HG02885 (cell line): ENCODE measurements at regions not wholly inside any gene's neighbourhood (a gene's known extent, or its start where the extent isn't known, plus 50 kb on each side); places are given as distances from the start of the nearest gene placed in this dataset.

Experiments
- ATAC-seq: cut with Tn5 transposase; IDR thresholded peaks from one replicate; pipeline ENCODE4 v1.9.1; 2021; ENCODE audit warnings: mild to moderate bottlenecking; ENCODE audit not compliant: unreplicated experiment, poor library complexity

DNA sequence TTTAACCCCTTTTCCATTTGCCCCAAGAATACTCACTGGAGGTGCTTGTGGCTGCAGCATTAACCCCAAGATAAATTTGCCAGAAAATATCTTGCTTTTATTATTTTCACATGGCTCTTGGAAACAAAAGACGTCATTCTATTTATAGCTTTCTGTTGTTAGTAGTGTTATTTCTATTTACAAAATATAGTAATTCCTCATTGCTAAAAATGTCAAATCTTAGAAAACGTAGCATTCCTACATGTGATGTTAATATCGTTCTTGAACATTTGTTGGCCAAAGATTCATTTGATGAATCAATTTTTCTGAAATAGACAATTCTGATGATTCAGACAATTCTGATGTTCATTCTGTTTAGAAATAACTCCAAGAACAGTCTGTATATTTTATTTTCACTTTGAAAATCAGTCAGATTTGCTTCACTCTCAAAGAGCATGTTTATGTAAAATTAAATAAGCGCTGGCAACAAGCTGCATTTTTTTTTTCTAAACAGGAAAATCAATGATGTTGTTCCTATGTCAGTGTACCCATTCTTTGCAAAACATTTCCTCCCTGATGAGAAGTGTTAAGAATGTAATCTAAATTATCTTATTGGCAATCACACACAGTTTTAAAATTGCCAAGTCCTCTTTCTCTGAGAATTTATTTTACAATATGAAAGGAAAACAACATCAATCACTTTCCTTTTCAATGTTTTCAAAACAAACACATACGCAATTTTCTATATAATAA is 334.0 kb downstream of the KCTD12 start:
- ATAC-seq = no peak

DNA sequence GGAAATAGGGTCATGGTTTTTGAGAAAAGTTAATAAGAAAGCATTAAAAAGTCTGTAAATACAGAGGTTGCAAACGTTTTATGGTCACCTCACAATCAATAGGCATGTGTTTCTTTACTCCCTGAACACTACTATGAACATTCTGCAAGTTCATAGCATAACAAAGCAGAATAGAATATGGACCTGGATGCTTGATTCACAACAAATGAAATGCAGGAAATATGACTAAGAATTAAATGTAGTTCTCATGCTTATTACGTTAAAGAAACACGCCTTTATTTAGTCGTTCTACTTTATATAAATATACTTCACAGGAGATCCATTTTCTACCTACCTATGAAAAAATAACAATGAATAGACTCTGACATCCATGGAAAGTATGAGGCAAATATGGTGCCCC is 344.0 kb downstream of the KCTD12 start:
- ATAC-seq = no peak

DNA sequence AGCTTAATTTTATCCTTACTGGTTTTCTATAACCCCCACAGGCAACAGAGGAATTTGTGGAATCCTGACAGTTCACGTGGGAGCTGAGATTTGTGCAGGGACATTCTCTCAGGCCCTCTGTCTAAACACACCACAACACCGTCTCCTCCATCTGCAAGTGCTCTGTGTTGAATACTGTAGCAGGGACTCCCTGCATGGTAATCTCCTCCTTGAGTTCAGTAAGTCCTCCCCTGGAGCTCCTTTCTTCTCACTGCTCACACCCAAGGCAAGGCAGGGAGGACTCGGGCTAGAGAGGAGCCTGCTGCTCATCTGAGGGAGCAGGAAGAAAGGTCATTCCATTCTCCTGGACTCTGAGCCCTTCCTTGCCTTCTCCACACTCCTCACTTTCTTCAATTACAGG is 348.2 kb downstream of the KCTD12 start:
- no peak for ATAC-seq

DNA sequence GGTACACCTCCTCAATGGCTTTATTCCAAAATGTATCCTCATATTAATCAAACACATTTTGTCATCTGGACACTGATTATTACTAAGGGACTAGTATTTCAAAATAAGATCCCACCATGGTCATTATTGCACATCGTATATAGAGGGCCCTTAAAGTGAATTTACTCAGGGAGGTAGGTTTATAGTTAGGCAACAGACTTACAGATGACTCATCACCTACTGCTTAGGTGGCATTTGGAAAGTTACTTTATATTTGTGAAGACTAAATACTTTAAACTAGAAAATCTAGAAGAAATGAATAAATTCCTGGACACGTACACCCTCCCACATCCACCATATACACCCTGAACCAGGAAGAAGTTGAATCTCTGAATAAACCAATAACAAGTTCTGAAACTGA is 353.0 kb downstream of the KCTD12 start:
- no peak for ATAC-seq

DNA sequence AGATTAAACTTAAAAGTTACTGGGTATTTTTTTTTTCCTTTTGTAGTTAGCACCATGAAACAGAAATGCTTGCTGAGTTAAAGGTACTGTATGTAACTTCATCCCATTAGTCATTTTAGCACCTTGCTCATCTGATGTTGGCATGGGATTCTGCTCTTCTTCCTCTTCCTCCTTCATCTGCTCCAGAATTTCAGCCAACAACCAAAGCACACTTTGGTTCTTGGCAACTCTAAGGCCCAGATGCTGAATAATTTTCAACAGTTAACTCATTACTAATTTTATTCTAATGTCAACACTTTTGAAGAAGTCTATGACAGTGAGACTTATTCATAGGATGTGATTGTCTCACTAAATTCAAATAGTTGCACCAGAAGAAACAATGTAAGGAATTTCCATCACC is 359.2 kb downstream of the KCTD12 start:
- no peak for ATAC-seq

DNA sequence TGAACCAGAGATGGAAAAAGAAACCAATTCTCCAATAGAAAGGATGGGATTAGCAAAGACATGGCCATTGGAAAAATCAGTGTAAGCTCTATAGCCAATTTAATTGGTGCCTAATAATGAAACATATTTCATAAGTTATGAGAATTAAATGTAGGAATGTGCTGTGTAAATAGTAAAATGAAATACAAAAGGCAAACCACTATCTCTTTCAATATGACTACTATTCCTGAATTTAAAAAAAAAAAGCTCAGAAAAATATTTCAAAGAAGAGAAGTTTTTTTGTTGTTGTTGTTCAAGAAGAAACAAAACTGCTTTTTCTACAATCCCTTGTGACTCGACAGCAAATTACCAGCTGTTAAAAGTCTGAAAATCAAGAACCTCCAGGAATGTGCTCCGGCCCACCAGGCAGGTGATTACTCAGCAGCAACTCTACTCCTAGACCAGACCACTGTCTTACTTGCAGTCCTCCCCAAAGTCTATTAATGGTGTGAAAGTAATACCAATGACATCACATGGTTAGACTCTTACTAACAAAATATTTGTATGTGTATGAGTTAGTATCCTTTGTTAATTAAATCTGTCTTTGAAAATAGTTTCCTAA is 362.4 kb downstream of the KCTD12 start:
- ATAC-seq = peak; percentile 98

DNA sequence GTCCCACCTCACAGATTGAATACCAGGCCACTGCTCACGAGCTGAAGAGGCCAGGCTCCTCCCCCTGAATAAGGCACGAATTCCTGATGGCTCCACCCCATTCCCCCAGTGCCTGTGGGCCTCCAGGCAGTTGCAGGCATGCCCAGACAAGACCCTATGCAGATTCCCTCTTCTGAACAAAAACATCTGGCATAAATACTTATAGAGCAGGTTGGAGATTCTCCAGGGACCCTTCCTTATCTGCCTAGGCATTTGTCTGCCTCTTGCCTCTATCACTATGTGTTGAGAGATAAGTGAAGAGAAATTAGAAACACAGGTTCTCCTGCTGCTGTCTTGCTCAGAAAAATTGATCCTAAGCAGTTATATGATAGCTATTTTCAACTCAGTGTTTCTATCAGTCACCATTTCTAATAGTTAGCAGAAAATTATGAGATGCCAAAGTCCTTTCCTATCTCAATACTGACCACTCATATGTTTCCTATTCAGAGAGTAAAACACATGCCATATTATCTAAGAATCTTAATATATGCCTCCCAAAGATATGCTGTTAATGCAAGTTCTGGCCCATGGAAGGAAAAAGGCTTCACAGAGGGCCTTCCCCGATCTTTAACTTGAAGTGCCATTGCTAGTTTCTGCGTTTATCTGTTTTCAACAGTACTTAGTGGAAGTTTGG is 364.0 kb downstream of the KCTD12 start:
- no peak for ATAC-seq

DNA sequence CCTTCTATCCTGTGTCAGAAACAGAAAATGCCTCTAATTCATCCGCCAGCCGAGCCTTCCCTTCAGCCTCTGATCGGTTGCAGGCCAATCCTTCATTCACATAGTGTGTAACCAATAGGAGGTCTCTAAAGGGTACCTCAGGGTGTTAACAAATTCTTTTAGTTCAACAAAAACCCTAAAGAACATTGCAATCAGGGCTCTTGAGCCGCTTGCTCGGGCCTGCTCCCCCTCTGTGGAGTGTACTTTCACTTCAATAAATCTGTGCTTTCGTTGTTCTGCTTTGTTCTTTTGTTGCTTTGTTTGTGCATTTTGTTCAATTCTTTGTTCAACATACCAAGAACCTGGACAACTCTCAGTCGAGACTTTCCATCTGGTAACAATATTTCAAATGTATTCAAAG is 366.5 kb downstream of the KCTD12 start:
- no peak for ATAC-seq

DNA sequence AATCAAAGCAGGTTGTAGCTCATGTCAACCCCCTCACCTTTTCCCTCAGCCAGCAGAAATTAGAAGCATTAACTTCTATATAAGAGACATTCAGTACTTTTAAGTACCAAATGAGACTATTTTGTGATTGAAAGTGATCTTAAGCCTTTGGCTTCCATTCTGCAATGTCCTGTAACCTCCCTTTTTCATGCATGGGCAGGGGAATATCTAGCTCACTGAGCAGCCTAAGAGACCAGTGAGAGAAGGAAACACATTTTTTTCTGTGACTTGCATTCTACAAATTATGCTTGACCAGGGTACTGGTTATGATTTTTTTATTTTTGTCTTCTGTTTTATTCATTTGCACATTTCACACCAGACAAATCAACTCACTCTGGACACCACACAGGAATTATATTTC is 369.6 kb downstream of the KCTD12 start:
- ATAC-seq = no peak

DNA sequence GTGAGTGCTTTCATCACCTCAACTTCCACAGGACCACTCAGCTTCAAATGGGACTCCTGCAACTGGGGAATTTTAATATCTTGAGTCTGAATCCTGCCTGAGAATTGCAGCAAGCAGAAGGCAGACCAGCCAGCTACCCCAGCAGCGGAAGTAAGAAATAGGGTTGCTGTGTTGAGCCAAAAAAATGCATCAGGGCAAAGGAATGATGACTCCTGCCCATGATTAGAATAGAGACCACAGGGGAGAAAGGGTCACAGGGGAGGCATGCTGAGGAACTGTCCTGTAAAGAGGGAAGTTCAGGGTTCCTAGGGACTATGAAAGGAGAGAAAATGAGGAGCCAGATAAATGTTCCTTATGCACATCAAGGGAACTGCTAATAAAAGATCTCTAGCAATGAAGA is 370.2 kb downstream of the KCTD12 start:
- ATAC-seq = no peak

DNA sequence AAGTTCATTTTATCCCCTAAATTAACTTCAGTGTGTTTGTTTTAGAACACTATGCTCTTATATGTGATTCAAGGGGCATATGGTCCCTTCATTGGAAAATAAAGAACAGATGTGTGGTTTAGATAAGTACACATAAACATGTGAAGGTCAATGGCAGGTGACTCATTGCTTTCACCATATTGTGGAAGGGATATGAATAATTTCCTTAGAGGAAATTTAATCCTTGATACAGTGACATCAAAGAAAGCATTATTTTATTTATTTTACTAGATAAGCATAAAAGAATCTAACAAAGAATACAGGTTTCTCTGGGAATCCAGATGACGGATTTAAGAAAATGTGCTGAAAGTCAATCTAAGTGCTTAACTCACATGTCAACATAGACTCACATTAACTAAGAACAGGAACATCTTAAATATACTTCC is 373.5 kb downstream of the KCTD12 start:
- no peak for ATAC-seq

DNA sequence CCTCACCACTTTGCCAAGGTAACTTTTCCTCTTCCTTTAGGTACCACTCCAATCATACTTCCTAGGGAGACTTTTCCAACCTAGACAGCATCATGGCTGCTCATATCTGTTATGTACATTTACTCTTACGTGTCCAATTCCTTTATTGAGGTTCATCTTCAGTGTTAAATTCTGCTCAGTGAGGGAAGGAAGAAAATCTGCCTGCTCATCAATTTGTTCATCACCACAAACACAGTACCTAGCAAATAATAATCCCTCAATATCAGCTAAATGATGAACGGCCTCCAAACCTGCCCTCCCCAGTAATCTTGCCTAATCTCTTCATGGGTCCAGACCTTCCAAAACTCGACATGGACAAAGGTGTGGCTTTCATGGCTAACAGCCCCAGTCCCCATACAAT is 380.8 kb downstream of the KCTD12 start:
- ATAC-seq = no peak

DNA sequence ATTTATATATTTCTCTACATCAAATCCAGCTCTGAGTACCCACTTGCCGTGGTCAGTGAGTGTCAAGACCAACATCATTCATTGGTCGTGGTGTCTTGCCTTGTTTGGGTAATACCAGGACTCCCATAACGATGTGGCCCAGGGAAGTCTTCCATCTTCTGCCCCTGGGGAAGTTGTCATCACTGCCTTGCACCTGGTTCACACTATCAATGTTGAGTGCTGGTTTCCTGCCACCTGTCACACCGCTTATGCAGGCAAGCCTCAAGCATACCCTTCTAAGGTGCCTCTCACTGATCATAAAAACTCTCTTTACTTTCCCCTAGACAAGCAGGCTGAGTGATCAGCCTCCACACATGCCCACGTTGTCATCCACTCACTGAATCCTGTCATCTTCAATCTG is 382.4 kb downstream of the KCTD12 start:
- no peak for ATAC-seq

DNA sequence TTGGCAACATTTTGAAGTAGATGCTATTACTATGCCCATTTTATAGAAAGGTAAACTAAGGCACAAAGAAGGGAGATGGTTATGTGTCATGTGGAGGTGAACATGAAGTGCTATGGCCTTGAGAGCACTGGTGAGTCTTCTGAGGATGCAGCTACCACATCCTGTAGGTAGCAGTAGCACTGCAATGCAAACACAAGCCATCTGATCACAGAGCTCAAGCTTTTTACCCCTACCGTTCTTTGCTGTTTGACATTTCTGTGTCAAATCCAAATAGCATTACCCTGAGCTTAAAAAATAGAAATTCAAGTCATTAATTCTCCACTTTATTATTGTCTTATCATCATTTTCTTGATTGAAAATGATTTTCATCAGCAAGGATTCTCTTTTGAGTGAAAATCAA is 382.9 kb downstream of the KCTD12 start:
- no peak for ATAC-seq

DNA sequence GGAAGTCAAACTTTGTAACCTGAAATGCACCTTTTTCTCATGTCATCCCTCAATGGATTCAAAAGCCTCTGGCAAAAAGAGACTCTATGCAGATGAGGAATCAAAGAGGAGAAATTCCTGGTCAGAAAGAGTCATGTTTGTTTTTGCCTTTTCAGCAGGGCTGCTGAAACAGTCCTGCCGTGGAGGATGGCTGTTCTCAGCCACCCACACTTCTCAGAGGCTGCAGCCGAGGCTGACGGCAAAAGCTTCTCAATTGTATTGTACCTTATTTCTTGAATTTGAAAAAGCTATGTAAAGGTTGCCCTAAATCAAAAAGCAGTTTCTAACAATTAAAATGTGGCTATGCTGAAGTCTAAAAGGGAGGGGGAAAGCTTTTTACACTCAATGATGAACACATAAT is 385.3 kb downstream of the KCTD12 start:
- no peak for ATAC-seq

DNA sequence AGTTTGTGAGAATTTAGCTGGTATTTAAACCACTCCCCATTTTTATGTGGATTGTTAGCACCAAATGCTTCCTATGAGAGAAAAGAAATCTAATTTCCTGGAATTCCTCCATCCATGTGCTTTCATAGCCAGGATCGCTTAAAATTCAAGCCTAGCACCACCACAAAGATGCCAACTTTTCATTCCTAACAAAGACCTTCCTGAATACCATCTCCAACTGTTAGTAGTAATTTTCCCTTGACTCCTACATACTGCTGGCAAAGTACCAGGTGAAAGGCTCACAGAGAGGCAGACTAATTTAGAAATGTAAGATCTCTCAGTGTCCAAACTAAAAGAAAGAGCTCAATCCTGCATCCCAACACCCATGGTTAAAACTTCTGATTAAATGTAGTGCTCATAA is 386.3 kb downstream of the KCTD12 start:
- no peak for ATAC-seq

DNA sequence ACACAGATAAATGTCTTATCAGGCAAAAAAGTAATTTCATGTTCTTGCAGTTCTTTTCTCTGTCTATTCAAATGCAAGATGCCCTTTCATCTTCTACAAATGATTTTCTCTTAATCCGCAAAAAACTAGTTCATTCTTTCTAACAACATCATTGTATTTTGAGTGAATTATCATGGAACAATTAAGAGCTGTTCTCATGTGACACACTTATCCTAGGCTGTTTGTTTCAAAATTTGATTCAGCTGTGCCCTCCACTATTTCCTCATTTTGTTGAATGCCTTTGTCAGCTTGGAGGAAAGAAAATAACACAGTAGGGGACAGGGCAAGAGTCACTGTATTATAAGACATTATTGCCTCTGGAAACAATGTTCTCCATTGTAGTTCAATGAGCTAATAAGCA is 396.9 kb downstream of the KCTD12 start:
- no peak for ATAC-seq

DNA sequence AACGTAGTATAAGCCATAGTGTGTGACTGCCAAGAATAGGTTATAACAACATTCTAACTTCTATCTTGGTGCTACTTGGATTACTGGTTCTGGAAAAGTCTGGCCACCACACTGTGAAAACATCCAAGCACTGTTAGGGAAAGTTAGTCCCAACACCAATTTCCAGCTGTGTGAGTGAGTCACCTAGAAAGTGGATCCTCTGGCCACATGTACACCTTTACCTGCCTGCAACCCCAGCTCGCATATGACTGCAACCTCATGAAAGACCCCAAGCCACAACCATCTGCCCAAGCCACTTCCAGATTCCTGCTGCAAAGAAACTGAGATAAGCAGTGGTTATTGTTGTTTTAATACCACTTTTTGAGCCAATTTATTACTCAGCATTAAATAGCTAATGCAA is 404.5 kb downstream of the KCTD12 start:
- ATAC-seq = no peak

DNA sequence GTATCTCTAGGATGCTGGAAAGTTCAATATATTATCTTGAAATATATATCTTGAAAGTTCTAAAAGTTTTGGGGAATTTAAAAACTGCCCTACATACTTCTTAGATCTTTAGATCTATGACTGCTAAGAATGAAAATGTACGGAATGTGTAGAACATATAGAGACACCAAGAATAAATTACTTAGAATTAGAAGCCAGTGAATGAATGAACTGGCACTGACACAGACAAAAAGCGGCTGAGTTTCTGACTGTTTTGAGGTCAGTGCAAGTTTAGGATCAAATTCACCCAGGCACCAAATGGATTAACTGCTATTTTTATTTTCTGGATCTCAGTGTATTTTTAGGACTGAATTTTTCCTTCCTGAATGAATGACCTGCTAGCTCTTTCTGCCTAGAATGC is 411.2 kb downstream of the KCTD12 start:
- no peak for ATAC-seq

DNA sequence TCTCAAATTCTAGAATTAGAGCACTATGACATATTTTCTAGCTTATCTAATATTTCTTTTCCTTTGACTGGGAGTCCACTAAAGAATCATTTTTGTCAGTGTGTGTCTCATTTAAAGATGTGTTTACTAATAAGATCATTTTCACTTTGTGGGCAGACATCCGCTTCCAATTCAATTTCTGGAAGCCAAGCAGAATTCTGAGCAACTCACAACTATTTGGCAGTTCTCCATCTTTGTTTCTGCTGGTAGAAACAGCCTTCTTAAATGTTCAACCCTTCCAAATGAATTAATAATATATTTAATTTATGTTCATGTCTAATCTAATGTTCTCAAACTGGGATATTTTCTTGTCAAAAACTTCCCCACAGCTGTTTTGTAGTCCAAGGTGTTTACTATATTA is 411.8 kb downstream of the KCTD12 start:
- no peak for ATAC-seq

DNA sequence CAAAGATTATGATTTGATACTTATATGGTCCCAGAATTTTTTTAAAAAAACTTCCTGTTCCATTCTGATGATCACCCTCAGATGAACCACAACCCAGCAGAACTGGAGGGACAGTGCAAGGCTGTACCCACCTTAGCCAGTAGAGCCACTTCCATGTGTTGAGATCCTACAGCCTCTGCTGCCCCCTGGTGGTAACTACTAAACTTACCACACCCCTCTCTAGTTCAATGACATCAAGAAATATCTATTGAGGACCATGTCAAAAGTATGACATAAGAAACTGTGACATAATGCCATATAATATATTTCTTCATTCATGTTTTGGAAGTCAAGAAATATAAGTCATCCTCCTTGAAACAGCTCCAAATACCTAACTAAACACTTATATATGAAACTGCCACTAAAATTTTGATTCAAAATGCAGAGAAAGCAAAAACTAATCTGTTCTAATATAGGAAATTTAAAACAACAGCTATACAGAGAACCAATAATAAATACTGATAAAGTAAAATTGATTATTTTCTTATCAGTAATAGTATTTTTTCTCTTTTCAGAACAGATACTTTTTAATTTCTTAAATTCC is 412.6 kb downstream of the KCTD12 start:
- peak; percentile 100 for ATAC-seq
